HG03159 (cell line): ENCODE measurements at regions not wholly inside any gene's neighbourhood (a gene's known extent, or its start where the extent isn't known, plus 50 kb on each side); places are given as distances from the start of the nearest gene placed in this dataset.
"Not testable (repeated sequence)": the region's sequence is repeated elsewhere in the genome, so short reads cannot be mapped to it uniquely, and the experiment has no call there.

Experiments used
- ATAC-seq: cut with Tn5 transposase; IDR thresholded peaks from one replicate; pipeline ENCODE4 v1.9.1; 2021; ENCODE audit warnings: mild to moderate bottlenecking, moderate library complexity; ENCODE audit not compliant: unreplicated experiment

- ATAC-seq, result no peak
These were observed 626.2 kb downstream of the MID1IP1 start for GRCh38 chrX:39427492-39427891.

DNA sequence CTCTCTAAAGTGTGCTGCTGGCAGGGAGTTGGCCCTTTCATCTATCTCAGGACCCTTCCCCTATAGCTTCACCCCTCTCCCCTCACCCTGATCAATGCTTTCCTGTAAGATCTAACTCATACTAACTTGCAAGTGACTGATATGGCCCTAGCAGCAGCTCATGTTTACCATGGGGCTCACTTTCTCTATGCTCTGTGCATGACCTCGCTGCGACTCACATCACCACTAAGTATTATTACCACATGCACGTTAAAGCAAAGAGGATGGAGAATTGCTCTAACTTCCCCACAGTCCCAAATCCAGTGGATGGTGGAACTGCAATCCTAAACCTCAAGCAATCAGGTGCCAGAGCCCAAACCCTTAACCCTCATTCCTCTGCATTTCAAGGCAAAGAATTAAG, 626.6 kb downstream of the MID1IP1 start:
- no peak for ATAC-seq

DNA sequence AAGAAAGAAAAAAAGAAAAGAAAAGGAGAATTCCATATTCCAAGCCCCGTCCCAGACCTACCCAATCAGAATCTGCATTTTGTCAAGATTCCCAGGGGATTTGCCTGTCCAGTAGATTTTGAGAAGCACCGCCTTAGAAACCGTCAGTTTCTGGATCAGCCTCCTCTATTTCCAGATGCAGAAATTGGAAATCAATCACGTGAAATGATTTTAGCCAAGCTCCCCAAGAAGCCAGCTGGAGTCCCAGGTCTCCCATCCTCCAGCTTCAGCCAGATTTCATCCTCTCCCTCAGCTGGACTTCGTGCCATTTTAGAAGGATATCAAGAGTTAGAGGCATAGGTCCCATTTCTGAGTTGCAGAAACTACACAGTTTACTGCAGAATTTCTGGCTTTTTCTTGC, 629.3 kb downstream of the MID1IP1 start:
- ATAC-seq, result no peak

DNA sequence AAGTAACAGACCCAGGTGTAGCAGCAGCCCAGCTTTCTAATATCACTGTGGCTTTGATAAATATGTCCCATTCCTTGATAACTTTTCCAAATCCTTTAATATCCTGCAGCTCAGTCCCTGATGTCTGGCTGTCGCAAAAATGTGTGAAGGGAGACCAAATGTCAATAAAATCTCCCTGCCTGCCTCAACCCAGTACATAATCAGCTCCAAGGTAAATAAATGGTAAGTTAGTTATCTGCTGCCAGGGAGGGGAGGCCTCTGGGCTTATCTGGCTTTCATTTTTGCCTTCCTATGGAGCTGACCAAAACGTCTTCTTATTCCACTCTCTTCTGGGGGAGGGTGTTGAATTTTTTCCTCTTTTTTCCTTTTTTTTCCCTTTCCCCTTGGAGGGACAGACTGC, 630.6 kb downstream of the MID1IP1 start:
- no peak for ATAC-seq

DNA sequence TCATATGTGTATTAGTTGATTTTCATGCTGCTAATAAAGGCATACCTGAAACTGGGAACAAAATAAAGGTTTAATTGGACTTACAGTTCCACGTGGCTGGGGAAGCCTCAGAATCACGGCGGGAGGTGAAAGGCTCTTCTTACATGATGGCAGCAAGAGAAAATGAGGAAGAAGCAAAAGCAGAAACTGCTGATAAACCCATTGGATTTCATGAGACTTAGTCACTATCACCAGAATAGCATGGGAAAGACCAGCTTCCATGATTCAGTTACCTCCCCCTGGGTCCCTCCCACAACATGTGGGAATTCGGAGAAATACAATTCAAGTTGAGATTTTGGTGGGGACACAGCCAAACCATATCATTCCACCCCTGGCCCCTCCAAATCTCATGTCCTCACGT, 633.4 kb downstream of the MID1IP1 start:
- ATAC-seq, result not testable (repeated sequence)

DNA sequence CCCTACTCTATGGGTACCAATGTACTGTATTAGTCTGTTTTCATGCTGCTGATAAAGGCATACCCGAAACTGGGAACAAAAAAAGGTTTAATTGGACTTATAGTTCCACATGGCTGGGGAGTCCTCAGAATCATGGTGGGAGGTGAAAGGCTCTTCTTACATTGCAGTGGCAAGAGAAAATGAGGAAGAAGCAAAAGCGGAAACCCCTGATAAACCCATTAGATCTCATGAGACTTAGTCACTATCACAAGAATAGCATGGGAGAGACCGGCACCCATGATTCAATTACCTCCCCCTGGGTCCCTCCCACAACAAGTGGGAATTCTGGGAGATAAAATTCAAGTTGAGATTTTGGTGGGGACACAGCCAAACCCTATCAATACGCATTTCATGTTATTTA, 635.3 kb downstream of the MID1IP1 start:
- ATAC-seq, result not testable (repeated sequence)

DNA sequence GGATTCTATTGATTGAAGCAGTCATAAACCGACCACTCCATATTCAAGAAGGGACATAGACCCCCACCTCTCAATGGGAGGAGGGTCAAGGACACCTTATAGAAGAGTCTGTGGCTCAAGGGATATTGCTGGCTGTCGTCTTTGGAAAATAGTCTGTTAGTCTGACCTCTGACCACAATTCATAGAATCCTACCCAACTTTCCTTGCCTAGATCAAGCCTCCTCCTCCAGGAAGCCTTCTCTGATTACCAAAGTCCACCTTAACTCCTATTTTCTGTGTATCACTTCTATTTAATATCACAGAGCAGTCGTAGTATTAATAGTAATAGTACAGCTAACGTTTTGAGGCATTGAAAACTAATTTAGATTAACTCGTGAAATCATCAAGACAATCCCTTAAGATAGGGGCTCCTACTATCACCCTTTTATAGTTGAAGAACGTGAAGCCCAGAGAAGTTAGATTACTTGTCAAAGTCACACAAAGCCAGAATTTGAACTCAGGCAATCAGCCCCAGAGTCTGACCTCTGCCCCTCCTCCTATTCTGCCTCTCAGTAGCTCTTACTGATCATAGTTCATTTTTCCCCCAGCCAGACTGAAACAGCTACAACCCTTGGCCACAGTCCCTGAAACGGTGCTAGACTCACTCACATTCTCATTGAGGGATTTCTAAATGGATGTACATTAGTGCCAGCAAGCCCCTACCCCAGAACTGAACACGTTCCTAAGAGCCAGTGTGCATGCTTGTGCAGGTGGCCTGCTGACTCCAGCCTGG, 636.6 kb downstream of the MID1IP1 start:
- ATAC-seq, result no peak

DNA sequence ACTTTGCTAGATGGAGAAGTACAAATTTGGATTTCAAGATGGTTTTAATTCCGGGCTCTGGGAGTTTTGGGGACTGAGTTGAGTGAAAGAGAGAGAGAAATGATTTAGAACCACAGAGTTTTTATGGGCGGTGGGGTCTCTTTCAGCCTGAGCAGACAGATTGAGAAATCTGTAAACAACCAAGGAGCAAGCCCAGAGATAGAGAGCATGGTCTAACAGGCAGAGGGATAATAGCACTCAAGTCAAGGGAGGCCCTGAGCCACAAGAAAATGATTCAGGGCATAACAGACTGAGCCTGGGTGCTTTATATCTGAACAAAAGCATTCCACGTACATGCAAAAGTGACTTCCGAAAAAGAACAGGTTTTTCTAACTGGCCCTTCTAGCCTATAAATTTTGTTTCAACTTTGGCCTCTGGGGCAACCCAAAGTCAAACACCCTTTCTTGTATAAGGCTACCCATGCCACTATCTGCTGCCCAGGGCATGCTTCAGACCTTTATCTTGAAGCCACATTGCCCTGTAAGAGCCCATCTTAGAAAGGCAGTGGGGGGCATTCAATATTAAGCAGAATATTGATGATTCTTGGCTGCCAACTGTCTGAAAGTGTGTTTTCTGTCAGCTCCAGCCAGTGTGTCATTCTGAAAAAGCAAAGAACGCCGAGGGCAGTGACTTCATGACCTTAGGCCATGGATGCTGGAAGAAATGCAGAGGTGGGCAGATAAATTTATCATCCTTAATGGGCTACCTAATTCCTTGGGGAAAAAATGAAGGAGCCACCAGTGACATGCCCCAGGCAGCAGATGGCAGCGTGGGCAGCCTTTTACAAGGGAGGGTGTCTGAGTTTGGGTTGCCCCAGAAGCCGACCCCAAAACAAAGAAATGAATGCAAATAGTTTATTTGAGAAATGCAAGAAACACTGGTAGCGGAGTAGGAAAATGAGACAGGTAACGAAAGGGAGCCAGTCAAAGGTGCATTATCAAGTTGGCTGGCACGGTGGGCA, 637.6 kb downstream of the MID1IP1 start:
- ATAC-seq, result no peak

GRCh38 chrX:39439906-39440798, 638.9 kb downstream of the MID1IP1 start:
- ATAC-seq, result peak; percentile 76

DNA sequence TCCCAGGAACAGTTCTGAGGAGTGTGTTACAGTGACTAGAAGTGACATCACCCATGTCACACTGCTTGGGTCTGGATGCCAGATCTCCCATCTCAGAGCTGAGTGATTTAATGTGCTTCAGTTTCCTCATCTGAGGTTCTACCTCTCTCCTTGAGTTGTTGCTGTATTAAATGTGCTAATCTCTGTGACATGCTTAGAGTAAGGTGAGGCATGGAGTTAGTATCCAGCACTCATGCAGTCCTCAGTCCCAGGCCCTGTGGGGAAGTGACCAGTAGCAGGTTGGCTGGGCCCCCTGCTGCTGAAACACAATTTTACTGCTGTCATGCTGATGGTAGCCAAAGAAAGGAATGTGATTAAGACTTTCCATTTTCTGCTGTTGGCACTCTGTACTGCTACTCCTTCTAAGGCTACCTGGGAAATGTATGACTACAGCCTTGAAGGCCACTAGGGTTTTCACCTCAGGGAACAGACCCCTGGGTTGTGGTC, 639.6 kb downstream of the MID1IP1 start:
- peak; percentile 3 for ATAC-seq

- no peak for ATAC-seq
These were observed 641.1 kb downstream of the MID1IP1 start for GRCh38 chrX:39442332-39442731.

DNA sequence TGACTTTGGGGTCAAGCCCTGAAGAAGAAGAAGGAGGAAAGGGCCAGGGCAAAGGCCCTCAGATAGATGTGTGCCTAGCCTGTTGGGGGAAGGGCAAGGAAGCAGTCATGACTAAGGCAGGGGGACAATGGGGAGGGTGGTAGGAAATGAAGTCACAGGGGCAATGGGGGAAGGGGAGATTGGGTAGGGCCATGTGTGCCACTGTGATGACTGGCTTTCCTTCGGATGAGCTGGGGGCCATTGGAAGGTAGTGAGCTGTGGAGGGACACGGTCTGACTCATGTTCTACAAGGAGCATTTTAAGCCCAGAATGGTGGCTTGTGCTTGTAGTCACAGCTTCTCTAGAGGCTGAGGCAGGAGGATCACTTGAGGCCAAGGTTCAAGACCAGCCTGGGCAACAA, 642.0 kb downstream of the MID1IP1 start:
- no peak for ATAC-seq

DNA sequence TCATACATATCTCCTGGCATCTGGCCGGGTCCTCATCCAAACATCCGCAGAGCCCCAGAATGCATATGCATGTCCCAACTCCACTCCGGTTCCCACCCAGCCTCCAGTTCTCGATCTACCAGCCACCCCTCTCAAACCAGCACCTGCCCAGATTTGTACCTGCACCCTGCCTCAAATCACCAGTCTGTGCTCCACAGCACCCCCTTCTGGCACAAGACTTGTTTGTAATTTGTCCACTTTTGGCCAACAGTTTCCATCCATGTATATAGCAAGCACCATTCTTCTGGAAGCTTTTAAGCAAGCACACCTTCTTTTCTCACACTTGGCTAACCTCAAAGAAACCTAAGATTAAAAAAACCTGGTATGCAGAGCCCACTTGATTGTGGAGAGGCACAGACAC, 644.1 kb downstream of the MID1IP1 start:
- no peak for ATAC-seq

DNA sequence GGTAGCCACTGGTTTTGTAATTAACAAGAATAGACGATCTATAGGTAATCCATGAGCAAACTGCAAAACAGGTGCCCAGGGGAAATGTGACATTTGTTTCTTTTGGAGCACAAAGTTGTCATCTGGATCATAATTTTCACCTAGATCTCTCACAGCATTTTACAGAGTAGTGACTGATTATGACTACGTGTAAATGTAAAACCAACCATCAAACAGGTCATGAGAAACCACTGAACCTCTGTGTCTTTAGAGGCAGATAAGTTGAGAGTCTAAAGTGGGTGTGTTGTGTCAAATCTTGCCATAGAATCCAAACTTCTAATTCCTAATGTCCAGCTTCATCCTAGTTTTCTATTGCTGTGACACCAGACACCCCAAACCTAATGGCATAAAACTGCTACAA, 648.1 kb downstream of the MID1IP1 start:
- ATAC-seq, result no peak

DNA sequence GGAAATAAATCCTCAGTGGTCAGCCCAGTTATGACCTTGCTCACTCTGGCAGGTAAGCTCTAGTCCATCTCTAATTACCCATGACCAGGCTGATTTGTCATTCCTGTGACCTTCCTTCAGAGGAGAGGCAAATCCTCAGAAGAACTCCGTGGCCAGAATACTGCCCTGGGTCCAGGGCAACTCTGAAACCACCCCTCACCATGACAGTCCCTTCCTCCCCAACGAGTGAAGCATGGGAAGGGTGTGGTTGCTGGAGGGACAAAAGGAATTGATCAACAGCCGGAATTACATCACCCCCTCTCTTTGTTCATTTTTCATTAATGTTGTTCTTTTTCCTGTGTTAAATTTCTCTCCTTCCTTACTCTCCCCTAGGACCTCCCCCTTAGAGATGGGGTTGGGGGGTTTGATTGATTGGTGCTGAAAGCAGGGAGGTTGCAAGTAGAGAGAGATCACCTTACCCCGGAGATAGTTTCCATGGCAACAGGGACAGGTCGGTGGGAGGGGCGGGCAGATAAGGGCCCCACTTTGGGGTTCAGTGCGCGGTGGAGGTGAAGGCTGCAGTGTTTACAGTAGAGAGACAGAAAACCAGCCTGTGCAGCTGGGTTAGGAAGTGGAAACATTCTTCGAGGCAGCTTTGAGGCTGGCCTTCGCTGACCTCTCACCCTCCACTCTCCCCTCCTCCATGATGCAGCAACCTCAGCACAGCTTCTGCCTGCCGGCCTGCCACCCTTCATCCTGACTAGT, 647.4 kb downstream of the BCOR start:
- ATAC-seq, result no peak

DNA sequence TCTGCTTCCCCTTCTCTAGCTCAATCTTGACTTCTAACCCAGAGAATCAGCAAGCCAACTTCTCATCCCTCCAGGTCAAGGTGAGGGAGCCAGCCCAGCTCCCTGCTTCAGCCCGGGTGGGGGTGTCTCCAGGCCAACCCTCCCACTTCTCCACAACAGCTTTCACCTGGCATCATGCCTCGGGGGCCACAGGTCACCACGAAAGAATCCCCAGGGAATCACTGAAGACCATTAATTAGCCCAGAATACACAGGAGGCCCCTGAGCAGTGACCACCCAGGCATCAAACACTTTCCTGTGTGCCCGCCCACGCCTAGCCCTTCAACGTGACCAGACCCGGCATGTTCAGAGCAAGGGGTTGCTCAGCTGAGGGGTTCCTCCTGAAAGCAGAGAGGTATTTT, 646.7 kb downstream of the BCOR start:
- no peak for ATAC-seq

DNA sequence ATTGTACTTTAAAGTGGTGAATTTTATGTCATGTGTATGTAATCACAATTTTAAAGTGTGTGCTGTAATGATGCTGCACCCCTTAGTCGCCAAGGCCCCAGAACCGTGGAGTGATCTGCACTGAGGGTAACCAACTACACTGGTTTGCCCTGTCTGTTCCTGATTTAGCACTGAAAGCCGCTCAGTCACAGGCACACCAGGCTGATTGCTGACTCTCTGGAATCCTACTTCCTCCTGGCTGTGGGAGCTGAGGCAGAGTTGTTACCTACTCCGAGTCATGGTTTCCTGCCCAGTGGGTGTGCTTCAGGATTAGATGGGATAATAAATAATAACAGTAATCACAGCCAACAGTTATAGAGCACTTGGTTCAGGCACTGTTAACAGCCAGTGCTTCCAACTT, 645.4 kb downstream of the BCOR start:
- ATAC-seq, result no peak

GRCh38 chrX:39453889-39454621, 643.7 kb downstream of the BCOR start:
- ATAC-seq, result no peak

DNA sequence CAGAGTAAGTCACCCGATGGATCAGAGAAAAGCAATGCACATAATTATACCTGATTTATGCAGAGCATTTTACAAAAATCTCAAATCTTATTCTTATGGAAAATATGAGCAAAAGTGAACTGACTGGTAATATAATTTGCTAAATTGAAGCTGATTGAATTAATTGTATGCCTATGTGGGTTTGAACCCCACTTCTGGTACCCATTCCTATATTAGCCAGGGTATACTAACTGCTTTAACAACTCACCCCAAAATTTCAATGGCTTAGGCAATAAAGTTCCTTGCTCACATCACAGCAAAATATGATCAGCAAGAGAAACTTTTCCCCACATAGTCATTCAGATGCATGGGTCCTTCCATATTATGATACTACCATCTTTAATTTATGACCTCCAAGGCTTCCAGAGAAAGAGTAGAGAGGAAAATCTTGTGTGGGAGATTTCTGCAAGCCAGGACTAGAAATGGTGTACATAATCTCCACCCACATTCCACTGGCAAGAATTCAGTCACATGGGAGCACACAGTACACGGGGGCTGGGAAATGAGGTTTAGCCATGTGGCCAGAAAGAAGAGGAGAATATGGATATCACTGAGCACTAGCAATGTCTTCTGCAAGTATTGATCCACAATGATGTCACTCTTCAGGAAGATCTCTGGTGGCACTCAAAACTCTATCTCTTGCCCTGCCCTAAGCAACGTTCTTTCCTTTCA, 640.7 kb downstream of the BCOR start:
- ATAC-seq, result no peak
